ENCODE measurements at regions not wholly inside any gene's neighbourhood (a gene's known extent, or its start where the extent isn't known, plus 50 kb on each side); places are given as distances from the start of the nearest gene placed in this dataset.

- no peaks in the 10 kb centered on the region for H3K4me1 ChIP-seq (ENCODE audit: insufficient read depth, low read length, poor library complexity, severe bottlenecking)
- no peak overlapping the region for H3K27ac ChIP-seq (ENCODE audit: low read depth, low read length, poor library complexity, severe bottlenecking)
- TF ChIP-seq CTCF (conservative IDR thresholded peaks at IDR 0.05; ENCODE audit: low read length), result no peak
- TF ChIP-seq EZH2phosphoT487 (IDR thresholded peaks at IDR 0.05; ENCODE audit: borderline replicate concordance, low read depth, low read length), result no peak
- no peaks in the 10 kb centered on the region for H3K9me3 ChIP-seq (ENCODE audit: low read length)
- no peak overlapping the region for H2AFZ ChIP-seq (ENCODE audit: low read length)
- H3K36me3 ChIP-seq (ENCODE audit: insufficient read depth, low read length), result no peaks in the 10 kb centered on the region
- H3K9me2 ChIP-seq (ENCODE audit: insufficient read depth, low read length), result no peaks in the 10 kb centered on the region
- ChIA-PET CTCF (ENCODE audit: unreplicated experiment) (interaction anchor here (0.6 kb wide), 1 partner anchor 25 kb away, joined by 3 read pairs; no protein-coding TSS in a partner anchor), POLR2A (interaction anchor here (0.6 to 1.0 kb wide), 2 partner anchors 9 to 559 kb away, joined by 3 read pairs; no protein-coding TSS in a partner anchor)
- intact Hi-C loops (cut with micrococcal nuclease; ENCODE audit: unreplicated experiment), result no loop called here
- H3K4me3 ChIP-seq (ENCODE audit: low read depth, low read length, poor library complexity, severe bottlenecking), result no peak overlapping the region
- no peak overlapping the region for H3K4me2 ChIP-seq (ENCODE audit: low read length)
- no peaks in the 10 kb centered on the region for H4K20me1 ChIP-seq (ENCODE audit: insufficient read depth, low read length)
- DNase-seq (ENCODE audit: low spot score), result no peak
- no peaks in the 10 kb centered on the region for H3K79me2 ChIP-seq (ENCODE audit: insufficient read depth, low read depth, low read length)
- no TSS peak for BruUV-seq (replicated peaks)
Observed at GRCh38 chr7:27434756-27435400, 192.3 kb downstream of the EVX1 start.

- Histone ChIP-seq H3K4me1 (ENCODE audit: insufficient read depth, low read length, poor library complexity, severe bottlenecking) (no peaks in the 10 kb centered on the region), H3K4me3 (ENCODE audit: low read depth, low read length, poor library complexity, severe bottlenecking) (no peak overlapping the region), H3K27ac (ENCODE audit: low read depth, low read length, poor library complexity, severe bottlenecking) (no peak overlapping the region), H3K9me2 (ENCODE audit: insufficient read depth, low read length) (no peaks in the 10 kb centered on the region), H4K20me1 (ENCODE audit: insufficient read depth, low read length) (no peaks in the 10 kb centered on the region), H2AFZ (ENCODE audit: low read length) (no peak overlapping the region), H3K4me2 (ENCODE audit: low read length) (no peak overlapping the region), H3K36me3 (ENCODE audit: insufficient read depth, low read length) (no peaks in the 10 kb centered on the region), H3K79me2 (ENCODE audit: insufficient read depth, low read depth, low read length) (no peaks in the 10 kb centered on the region), H3K9me3 (ENCODE audit: low read length) (no peaks in the 10 kb centered on the region)
- no peak for TF ChIP-seq CTCF (conservative IDR thresholded peaks at IDR 0.05; ENCODE audit: low read length)
- TF ChIP-seq EZH2phosphoT487 (IDR thresholded peaks at IDR 0.05; ENCODE audit: borderline replicate concordance, low read depth, low read length), result no peak
- ChIA-PET POLR2A (interaction anchor here (0.6 kb wide), 1 partner anchor 559 kb away, joined by 3 read pairs; no protein-coding TSS in a partner anchor), CTCF (ENCODE audit: unreplicated experiment) (interaction anchor here (0.6 kb wide), 1 partner anchor 26 kb away, joined by 3 read pairs; no protein-coding TSS in a partner anchor)
- no TSS peak for BruUV-seq (replicated peaks)
- DNase-seq (ENCODE audit: low spot score), result no peak
- intact Hi-C loops (cut with micrococcal nuclease; ENCODE audit: unreplicated experiment), result no loop called here
Observed at GRCh38 chr7:27435461-27435860, 192.9 kb downstream of the EVX1 start.

- Histone ChIP-seq H3K36me3 (ENCODE audit: insufficient read depth, low read length) (no peaks in the 10 kb centered on the region), H3K9me2 (ENCODE audit: insufficient read depth, low read length) (no peaks in the 10 kb centered on the region), H3K9me3 (ENCODE audit: low read length) (no peaks in the 10 kb centered on the region), H3K4me3 (ENCODE audit: low read depth, low read length, poor library complexity, severe bottlenecking) (no peak overlapping the region), H2AFZ (ENCODE audit: low read length) (no peak overlapping the region), H4K20me1 (ENCODE audit: insufficient read depth, low read length) (no peaks in the 10 kb centered on the region), H3K79me2 (ENCODE audit: insufficient read depth, low read depth, low read length) (no peaks in the 10 kb centered on the region), H3K27ac (ENCODE audit: low read depth, low read length, poor library complexity, severe bottlenecking) (no peak overlapping the region), H3K4me2 (ENCODE audit: low read length) (no peak overlapping the region), H3K4me1 (ENCODE audit: insufficient read depth, low read length, poor library complexity, severe bottlenecking) (no peaks in the 10 kb centered on the region)
- BruUV-seq (replicated peaks), result no TSS peak
- no peak for DNase-seq (ENCODE audit: low spot score)
- ChIA-PET CTCF (ENCODE audit: unreplicated experiment) (no interaction called here), POLR2A (no interaction called here)
- no peak for TF ChIP-seq EZH2phosphoT487 (IDR thresholded peaks at IDR 0.05; ENCODE audit: borderline replicate concordance, low read depth, low read length)
- no peak for TF ChIP-seq CTCF (conservative IDR thresholded peaks at IDR 0.05; ENCODE audit: low read length)
- intact Hi-C loops (cut with micrococcal nuclease; ENCODE audit: unreplicated experiment), result no loop called here
Observed at GRCh38 chr7:27438881-27439589, 196.4 kb downstream of the EVX1 start.
